ENCODE measurements at regions not wholly inside any gene's neighbourhood (a gene's known extent, or its start where the extent isn't known, plus 50 kb on each side); places are given as distances from the start of the nearest gene placed in this dataset.

GRCh38 chr2:12202313-12203075, 456.1 kb downstream of the LPIN1 start:
- no peak for DNase-seq

GRCh38 chr2:12203528-12203927, 457.1 kb downstream of the LPIN1 start:
- DNase-seq: no peak

- DNase-seq: no peak
Measured at GRCh38 chr2:12205086-12205485, 458.7 kb downstream of the LPIN1 start.

GRCh38 chr2:12207491-12207890, 461.1 kb downstream of the LPIN1 start:
- DNase-seq: no peak

GRCh38 chr2:12210016-12210933, 463.8 kb downstream of the LPIN1 start:
- no peak for DNase-seq

GRCh38 chr2:12211326-12212175, 465.1 kb downstream of the LPIN1 start:
- no peak for DNase-seq

GRCh38 chr2:12212841-12213597, 466.6 kb downstream of the LPIN1 start:
- no peak for DNase-seq

- DNase-seq: no peak
Measured at GRCh38 chr2:12217175-12217574, 470.7 kb downstream of the LPIN1 start.

- DNase-seq: no peak
Measured at GRCh38 chr2:12219761-12220160, 473.3 kb downstream of the LPIN1 start.

- DNase-seq: no peak
Measured at GRCh38 chr2:12221584-12221983, 475.2 kb downstream of the LPIN1 start.

- DNase-seq: no peak
Measured at GRCh38 chr2:12222554-12222953, 476.1 kb downstream of the LPIN1 start.

GRCh38 chr2:12223732-12224131, 477.3 kb downstream of the LPIN1 start:
- no peak for DNase-seq

- DNase-seq: no peak
Measured at GRCh38 chr2:12226653-12227052, 480.2 kb downstream of the LPIN1 start.

GRCh38 chr2:12227941-12228608, 481.6 kb downstream of the LPIN1 start:
- no peak for DNase-seq

- no peak for DNase-seq
Measured at GRCh38 chr2:12231288-12231687, 484.9 kb downstream of the LPIN1 start.

- DNase-seq: no peak
Measured at GRCh38 chr2:12232876-12233275, 483.9 kb upstream of the TRIB2 start.

GRCh38 chr2:12236136-12236844, 480.4 kb upstream of the TRIB2 start:
- DNase-seq: no peak

GRCh38 chr2:12240206-12240605, 476.5 kb upstream of the TRIB2 start:
- DNase-seq: no peak

- DNase-seq: no peak
Measured at GRCh38 chr2:12243381-12243780, 473.4 kb upstream of the TRIB2 start.

GRCh38 chr2:12244070-12244469, 472.7 kb upstream of the TRIB2 start:
- DNase-seq: no peak

Data from amygdala (tissue), 56 donors.